Gastroesophageal sphincter (tissue), 4 donors: ENCODE measurements at regions not wholly inside any gene's neighbourhood (a gene's known extent, or its start where the extent isn't known, plus 50 kb on each side); places are given as distances from the start of the nearest gene placed in this dataset.

Experiments used
- ATAC-seq: fragments of 150-250 bp; one replicate; pipeline ENCODE4 v1.9.1; 2016; ENCODE audit warnings: mild to moderate bottlenecking, moderate library complexity
- H3K27ac ChIP-seq, 4 donors: fragments of 200-600 bp; sonication (generic) in 3 of 4; 1 replicate in 3 of 4; 2 replicates in 1 of 4; pipeline ENCODE4 v1.5.1; 2016 to 2019
- H3K27me3 ChIP-seq: fragments of 200-600 bp; sonication (generic); one replicate; pipeline ENCODE4 v1.5.1; 2019
- H3K36me3 ChIP-seq, 2 donors: fragments of 200-600 bp; sonication (generic); one replicate each; pipeline ENCODE4 v1.5.1; 2019; ENCODE audit warnings: control low read depth in 1 of 2
- H3K4me1 ChIP-seq, 3 donors: fragments of 200-600 bp; sonication (generic); 1 replicate in 2 of 3; 2 replicates in 1 of 3; pipeline ENCODE4 v1.5.1; 2016 to 2019; ENCODE audit warnings: control low read depth in 2 of 3
- H3K4me3 ChIP-seq, 2 donors: fragments of 200-600 bp; sonication (generic); one replicate each; pipeline ENCODE4 v1.5.1; 2019; ENCODE audit warnings: mild to moderate bottlenecking in 1 of 2, moderate library complexity in 1 of 2
- H3K9me3 ChIP-seq, 3 donors: fragments of 200-600 bp; sonication (generic); one replicate each; pipeline ENCODE4 v1.5.1; 2017 to 2019; ENCODE audit warnings: control low read depth in 2 of 3
- EP300 ChIP-seq: sonication (generic); formaldehyde crosslinking; IDR thresholded peaks from one replicate; pipeline ENCODE4 v1.6.1; 2017; ENCODE audit warnings: antibody characterized with exemption, mild to moderate bottlenecking
- POLR2A ChIP-seq, 2 donors: fragments of 450-650 bp; IDR thresholded peaks; one replicate each; pipeline ENCODE4 v1.6.1; 2017; ENCODE audit warnings: antibody characterized with exemption in 2 of 2, mild to moderate bottlenecking in 2 of 2, moderate library complexity in 1 of 2
- POLR2AphosphoS5 ChIP-seq: sonication (generic); formaldehyde crosslinking; IDR thresholded peaks from one replicate; pipeline ENCODE4 v1.6.1; 2017; ENCODE audit warnings: antibody characterized with exemption
- WGBS, 2 donors: methylation state at CpG; one replicate each; pipeline ENCODE4 v1.1.5; 2018; ENCODE audit warnings: low coverage in 1 of 2; 5-methylcytosine and 5-hydroxymethylcytosine counted together
- TF ChIP-seq, protein P1 (sequence below), 4 experiments: fragments of 200-600 bp in 2 of 4; fragments of 450-650 bp in 2 of 4; sonication (generic) in 1 of 4; IDR thresholded peaks; one replicate each; pipeline ENCODE4 v1.5.1; 2017 to 2019; ENCODE audit warnings: antibody characterized with exemption in 4 of 4, mild to moderate bottlenecking in 2 of 4, moderate library complexity in 2 of 4

GRCh38 chr14:41355866-41356265 lies 250.8 kb upstream of the LRFN5 start:
- no peaks in the 10 kb centered on the region for H3K4me1 ChIP-seq
- no peak for TF ChIP-seq EP300
- TF ChIP-seq POLR2AphosphoS5 = no peak
- TF ChIP-seq, protein P1, sequence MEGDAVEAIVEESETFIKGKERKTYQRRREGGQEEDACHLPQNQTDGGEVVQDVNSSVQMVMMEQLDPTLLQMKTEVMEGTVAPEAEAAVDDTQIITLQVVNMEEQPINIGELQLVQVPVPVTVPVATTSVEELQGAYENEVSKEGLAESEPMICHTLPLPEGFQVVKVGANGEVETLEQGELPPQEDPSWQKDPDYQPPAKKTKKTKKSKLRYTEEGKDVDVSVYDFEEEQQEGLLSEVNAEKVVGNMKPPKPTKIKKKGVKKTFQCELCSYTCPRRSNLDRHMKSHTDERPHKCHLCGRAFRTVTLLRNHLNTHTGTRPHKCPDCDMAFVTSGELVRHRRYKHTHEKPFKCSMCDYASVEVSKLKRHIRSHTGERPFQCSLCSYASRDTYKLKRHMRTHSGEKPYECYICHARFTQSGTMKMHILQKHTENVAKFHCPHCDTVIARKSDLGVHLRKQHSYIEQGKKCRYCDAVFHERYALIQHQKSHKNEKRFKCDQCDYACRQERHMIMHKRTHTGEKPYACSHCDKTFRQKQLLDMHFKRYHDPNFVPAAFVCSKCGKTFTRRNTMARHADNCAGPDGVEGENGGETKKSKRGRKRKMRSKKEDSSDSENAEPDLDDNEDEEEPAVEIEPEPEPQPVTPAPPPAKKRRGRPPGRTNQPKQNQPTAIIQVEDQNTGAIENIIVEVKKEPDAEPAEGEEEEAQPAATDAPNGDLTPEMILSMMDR (IDR thresholded peaks at IDR 0.05) = no peak
- no peak for TF ChIP-seq POLR2A (IDR thresholded peaks at IDR 0.05)
- no peaks in the 10 kb centered on the region for H3K36me3 ChIP-seq
- H3K9me3 ChIP-seq = no peaks in the 10 kb centered on the region
- ATAC-seq = no peak
- no peaks in the 10 kb centered on the region for H3K27me3 ChIP-seq
- no peak overlapping the region for H3K27ac ChIP-seq
- no peak overlapping the region for H3K4me3 ChIP-seq
- WGBS, 2 donors = 17 to 63% methylated on average over 3 of the region's 3 CpGs

DNA sequence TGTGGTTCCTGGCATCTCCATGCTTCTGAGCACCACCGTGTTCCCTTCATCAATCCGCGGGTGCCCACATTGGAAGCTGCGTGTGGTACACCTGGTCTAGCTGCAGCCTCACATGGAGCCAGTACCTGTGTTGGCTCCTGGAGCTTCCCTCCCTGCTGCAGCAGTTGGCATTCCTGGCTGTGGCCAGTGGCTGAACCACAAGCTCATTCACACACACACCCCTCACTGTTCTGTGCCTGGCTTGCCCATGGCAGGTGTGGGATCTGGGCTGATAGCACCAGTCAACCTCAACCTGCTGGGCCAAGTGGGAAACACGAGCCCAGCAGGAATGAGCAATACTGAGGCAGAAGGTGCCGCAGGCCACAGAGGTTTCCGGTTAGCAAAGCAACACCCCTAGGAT lies 256.2 kb upstream of the LRFN5 start:
- H3K27ac ChIP-seq = no peak overlapping the region
- H3K4me1 ChIP-seq = no peaks in the 10 kb centered on the region
- no peaks in the 10 kb centered on the region for H3K9me3 ChIP-seq
- WGBS, 2 donors = 89 to 100% methylated on average over 1 to 3 of the region's 7 CpGs
- no peak for TF ChIP-seq POLR2A (IDR thresholded peaks at IDR 0.05)
- no peak for TF ChIP-seq POLR2AphosphoS5
- TF ChIP-seq EP300 = no peak
- TF ChIP-seq, protein P1 (IDR thresholded peaks at IDR 0.05) = no peak
- H3K36me3 ChIP-seq = no peaks in the 10 kb centered on the region
- ATAC-seq = peak; percentile 13
- H3K4me3 ChIP-seq = no peak overlapping the region
- H3K27me3 ChIP-seq = no peaks in the 10 kb centered on the region

GRCh38 chr14:41349289-41349910 lies 257.3 kb upstream of the LRFN5 start:
- no peaks in the 10 kb centered on the region for H3K4me1 ChIP-seq
- ATAC-seq = no peak
- no CpG with 5 or more reads among the region's 8 CpGs for WGBS, 2 donors

GRCh38 chr14:41343857-41344256 lies 262.8 kb upstream of the LRFN5 start:
- Histone ChIP-seq H3K4me1 (no peaks in the 10 kb centered on the region), H3K27me3 (no peaks in the 10 kb centered on the region), H3K4me3 (no peak overlapping the region), H3K9me3 (peaks cover 0 to 5% (median 0%) of the 10 kb centered on the region in 3 donors), H3K27ac (no peak overlapping the region), H3K36me3 (no peaks in the 10 kb centered on the region)
- WGBS, 2 donors = 37 to 51% methylated on average over 4 of the region's 4 CpGs
- TF ChIP-seq, protein P1 (IDR thresholded peaks at IDR 0.05) = no peak
- TF ChIP-seq EP300 (no peak), POLR2A (IDR thresholded peaks at IDR 0.05) (no peak)
- no peak for ATAC-seq

More at GRCh38 chr14:41349289-41349910, 257.3 kb upstream of the LRFN5 start:
- no peaks in the 10 kb centered on the region for H3K36me3 ChIP-seq
- no peak overlapping the region for H3K27ac ChIP-seq
- H3K4me3 ChIP-seq = no peak overlapping the region
- no peaks in the 10 kb centered on the region for H3K27me3 ChIP-seq
- TF ChIP-seq, protein P1 (IDR thresholded peaks at IDR 0.05) = no peak
- TF ChIP-seq POLR2A (IDR thresholded peaks at IDR 0.05) (no peak), EP300 (no peak), POLR2AphosphoS5 (no peak)
- no peaks in the 10 kb centered on the region for H3K9me3 ChIP-seq

DNA sequence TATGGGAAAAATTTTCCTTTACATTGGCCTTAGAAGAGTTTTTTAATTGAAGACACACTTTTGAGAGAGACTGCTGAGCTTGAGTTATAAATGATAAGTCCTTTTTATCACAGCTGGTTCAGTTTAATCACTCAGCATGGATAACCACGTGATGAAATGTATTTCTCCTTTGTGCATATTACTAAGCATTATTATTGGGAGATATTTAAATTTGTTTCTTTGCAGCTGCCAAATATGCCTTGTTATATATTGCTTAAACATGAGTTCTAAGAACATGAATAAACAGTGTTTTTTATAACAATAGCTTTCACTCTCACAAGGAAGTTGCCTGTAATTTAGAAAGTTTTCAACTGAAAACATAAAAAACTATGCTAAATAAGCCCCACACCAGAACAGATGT lies 293.5 kb upstream of the LRFN5 start:
- ATAC-seq = no peak
- WGBS, 2 donors = 33 to 43% methylated on average over 1 of the region's 1 CpG
- Histone ChIP-seq H3K4me1 (no peaks in the 10 kb centered on the region), H3K36me3 (no peaks in the 10 kb centered on the region), H3K9me3 (no peaks in the 10 kb centered on the region), H3K27me3 (no peaks in the 10 kb centered on the region), H3K27ac (no peak overlapping the region), H3K4me3 (no peak overlapping the region)
- TF ChIP-seq EP300 (no peak), POLR2AphosphoS5 (no peak), POLR2A (IDR thresholded peaks at IDR 0.05) (no peak)
- TF ChIP-seq, protein P1 (IDR thresholded peaks at IDR 0.05) = no peak
